ENCODE measurements at regions not wholly inside any gene's neighbourhood (a gene's known extent, or its start where the extent isn't known, plus 50 kb on each side); places are given as distances from the start of the nearest gene placed in this dataset.
A peak's percentile ranks its signal among the peaks of the same experiment; 100 is the strongest.

GRCh38 chr2:37458133-37458532 is 113.7 kb downstream of the QPCT start:
- H3K4me3 ChIP-seq, result no peak overlapping the region
- no peaks in the 10 kb centered on the region for H3K79me2 ChIP-seq (ENCODE audit: low read depth)
- no peak for TF ChIP-seq CTCF (conservative IDR thresholded peaks at IDR 0.05)
- TF ChIP-seq EZH2 (IDR thresholded peaks at IDR 0.05; ENCODE audit: low read depth), result no peak
- no peak for DNase-seq
- H3K27ac ChIP-seq, result no peak overlapping the region
- intact Hi-C loops (cut with micrococcal nuclease; ENCODE audit: unreplicated experiment), result no loop called here
- no TSS peak for BruUV-seq (replicated peaks)
- H3K9me2 ChIP-seq (ENCODE audit: insufficient read depth), result no peaks in the 10 kb centered on the region
- ChIA-PET POLR2A (ENCODE audit: unreplicated experiment) (no interaction called here), CTCF (no interaction called here)
- no peaks in the 10 kb centered on the region for H3K27me3 ChIP-seq (ENCODE audit: insufficient read depth, low read depth)
- no peak overlapping the region for H3K4me2 ChIP-seq
- H2AFZ ChIP-seq, result peak overlapping the region; percentile 42; the same call in 1 of the 2 replicates
- H3F3A ChIP-seq (ENCODE audit: insufficient read depth, low read depth), result no peaks in the 10 kb centered on the region
- no peaks in the 10 kb centered on the region for H3K36me3 ChIP-seq (ENCODE audit: low read depth)
- no peaks in the 10 kb centered on the region for H3K9me3 ChIP-seq (ENCODE audit: insufficient read depth, low read depth)
- no peaks in the 10 kb centered on the region for H4K20me1 ChIP-seq (ENCODE audit: insufficient read depth)
- H3K4me1 ChIP-seq (replicated peaks; ENCODE audit: insufficient read depth), result peaks cover 15% of the 10 kb centered on the region

GRCh38 chr2:37459095-37459981 is 114.9 kb downstream of the QPCT start:
- no peaks in the 10 kb centered on the region for H3K27me3 ChIP-seq (ENCODE audit: insufficient read depth, low read depth)
- BruUV-seq (replicated peaks), result no TSS peak
- ChIA-PET POLR2A (ENCODE audit: unreplicated experiment) (no interaction called here), CTCF (interaction anchor here (0.6 kb wide), 3 partner anchors 63 to 420 kb away, joined by 3 to 6 read pairs (median 4); no protein-coding TSS in a partner anchor)
- no peaks in the 10 kb centered on the region for H3F3A ChIP-seq (ENCODE audit: insufficient read depth, low read depth)
- no peaks in the 10 kb centered on the region for H3K9me2 ChIP-seq (ENCODE audit: insufficient read depth)
- H3K4me2 ChIP-seq, result no peak overlapping the region
- intact Hi-C loops (cut with micrococcal nuclease; ENCODE audit: unreplicated experiment), result no loop called here
- H2AFZ ChIP-seq, result no peak overlapping the region
- H3K36me3 ChIP-seq (ENCODE audit: low read depth), result no peaks in the 10 kb centered on the region
- no peaks in the 10 kb centered on the region for H3K9me3 ChIP-seq (ENCODE audit: insufficient read depth, low read depth)
- no peak overlapping the region for H3K4me3 ChIP-seq
- H3K27ac ChIP-seq, result peak overlapping the region; percentile 24; the same call in 1 of the 2 replicates
- H3K4me1 ChIP-seq (replicated peaks; ENCODE audit: insufficient read depth), result peaks cover 20% of the 10 kb centered on the region
- no peak for DNase-seq
- TF ChIP-seq EZH2 (IDR thresholded peaks at IDR 0.05; ENCODE audit: low read depth), result no peak
- no peak for TF ChIP-seq CTCF (conservative IDR thresholded peaks at IDR 0.05)
- no peaks in the 10 kb centered on the region for H4K20me1 ChIP-seq (ENCODE audit: insufficient read depth)
- no peaks in the 10 kb centered on the region for H3K79me2 ChIP-seq (ENCODE audit: low read depth)

GRCh38 chr2:37460896-37461229 is 116.4 kb downstream of the QPCT start:
- Histone ChIP-seq H3F3A (ENCODE audit: insufficient read depth, low read depth) (no peaks in the 10 kb centered on the region), H3K9me3 (ENCODE audit: insufficient read depth, low read depth) (no peaks in the 10 kb centered on the region), H3K4me3 (no peak overlapping the region), H3K4me1 (replicated peaks; ENCODE audit: insufficient read depth) (peaks cover 23% of the 10 kb centered on the region), H3K27ac (no peak overlapping the region), H3K9me2 (ENCODE audit: insufficient read depth) (no peaks in the 10 kb centered on the region), H4K20me1 (ENCODE audit: insufficient read depth) (no peaks in the 10 kb centered on the region), H2AFZ (no peak overlapping the region), H3K36me3 (ENCODE audit: low read depth) (no peaks in the 10 kb centered on the region), H3K4me2 (no peak overlapping the region), H3K27me3 (ENCODE audit: insufficient read depth, low read depth) (no peaks in the 10 kb centered on the region), H3K79me2 (ENCODE audit: low read depth) (no peaks in the 10 kb centered on the region)
- CTCF ChIA-PET, result no interaction called here
- intact Hi-C loops (cut with micrococcal nuclease; ENCODE audit: unreplicated experiment), result no loop called here
- no peak for TF ChIP-seq CTCF (conservative IDR thresholded peaks at IDR 0.05)
- no peak for TF ChIP-seq EZH2 (IDR thresholded peaks at IDR 0.05; ENCODE audit: low read depth)
- POLR2A ChIA-PET (ENCODE audit: unreplicated experiment), result no interaction called here
- DNase-seq, result no peak
- BruUV-seq (replicated peaks), result no TSS peak
